ENCODE measurements at regions not wholly inside any gene's neighbourhood (a gene's known extent, or its start where the extent isn't known, plus 50 kb on each side); places are given as distances from the start of the nearest gene placed in this dataset.

GRCh38 chr16:5512014-5512413 lies 414.4 kb upstream of the EEF2KMT start:
- Histone ChIP-seq H3K36me3 (ENCODE audit: insufficient read depth, low read length) (no peaks in the 10 kb centered on the region), H3K79me2 (ENCODE audit: insufficient read depth, low read depth, low read length) (no peaks in the 10 kb centered on the region), H3K4me1 (ENCODE audit: insufficient read depth, low read length, poor library complexity, severe bottlenecking) (no peaks in the 10 kb centered on the region), H3K4me3 (ENCODE audit: low read depth, low read length, poor library complexity, severe bottlenecking) (no peak overlapping the region), H3K27ac (ENCODE audit: low read depth, low read length, poor library complexity, severe bottlenecking) (no peak overlapping the region), H3K4me2 (ENCODE audit: low read length) (no peak overlapping the region), H4K20me1 (ENCODE audit: insufficient read depth, low read length) (no peaks in the 10 kb centered on the region), H3K9me3 (ENCODE audit: low read length) (no peaks in the 10 kb centered on the region), H2AFZ (ENCODE audit: low read length) (no peak overlapping the region), H3K9me2 (ENCODE audit: insufficient read depth, low read length) (no peaks in the 10 kb centered on the region)
- intact Hi-C loops (cut with micrococcal nuclease; ENCODE audit: unreplicated experiment), result no loop called here
- TF ChIP-seq EZH2phosphoT487 (IDR thresholded peaks at IDR 0.05; ENCODE audit: borderline replicate concordance, low read depth, low read length) (no peak), CTCF (conservative IDR thresholded peaks at IDR 0.05; ENCODE audit: low read length) (no peak)
- DNase-seq (ENCODE audit: low spot score), result no peak
- CTCF ChIA-PET (ENCODE audit: unreplicated experiment), result no interaction called here
- POLR2A ChIA-PET, result no interaction called here
- BruUV-seq (replicated peaks), result no TSS peak

GRCh38 chr16:5510819-5511370 lies 413.3 kb upstream of the EEF2KMT start:
- H3K4me1 ChIP-seq (ENCODE audit: insufficient read depth, low read length, poor library complexity, severe bottlenecking), result no peaks in the 10 kb centered on the region
- H3K9me2 ChIP-seq (ENCODE audit: insufficient read depth, low read length), result no peaks in the 10 kb centered on the region
- TF ChIP-seq CTCF (conservative IDR thresholded peaks at IDR 0.05; ENCODE audit: low read length), result no peak
- TF ChIP-seq EZH2phosphoT487 (IDR thresholded peaks at IDR 0.05; ENCODE audit: borderline replicate concordance, low read depth, low read length), result no peak
- no peak for DNase-seq (ENCODE audit: low spot score)
- ChIA-PET POLR2A (no interaction called here), CTCF (ENCODE audit: unreplicated experiment) (no interaction called here)
- no peak overlapping the region for H2AFZ ChIP-seq (ENCODE audit: low read length)
- intact Hi-C loops (cut with micrococcal nuclease; ENCODE audit: unreplicated experiment), result no loop called here
- H3K79me2 ChIP-seq (ENCODE audit: insufficient read depth, low read depth, low read length), result no peaks in the 10 kb centered on the region
- no peak overlapping the region for H3K4me2 ChIP-seq (ENCODE audit: low read length)
- H4K20me1 ChIP-seq (ENCODE audit: insufficient read depth, low read length), result no peaks in the 10 kb centered on the region
- no TSS peak for BruUV-seq (replicated peaks)
- H3K27ac ChIP-seq (ENCODE audit: low read depth, low read length, poor library complexity, severe bottlenecking), result no peak overlapping the region
- H3K4me3 ChIP-seq (ENCODE audit: low read depth, low read length, poor library complexity, severe bottlenecking), result no peak overlapping the region
- no peaks in the 10 kb centered on the region for H3K9me3 ChIP-seq (ENCODE audit: low read length)
- no peaks in the 10 kb centered on the region for H3K36me3 ChIP-seq (ENCODE audit: insufficient read depth, low read length)

GRCh38 chr16:5509794-5510193 lies 412.2 kb upstream of the EEF2KMT start:
- Histone ChIP-seq H2AFZ (ENCODE audit: low read length) (no peak overlapping the region), H3K79me2 (ENCODE audit: insufficient read depth, low read depth, low read length) (no peaks in the 10 kb centered on the region), H3K4me3 (ENCODE audit: low read depth, low read length, poor library complexity, severe bottlenecking) (no peak overlapping the region), H3K27ac (ENCODE audit: low read depth, low read length, poor library complexity, severe bottlenecking) (no peak overlapping the region), H3K9me3 (ENCODE audit: low read length) (no peaks in the 10 kb centered on the region), H3K36me3 (ENCODE audit: insufficient read depth, low read length) (no peaks in the 10 kb centered on the region), H3K4me1 (ENCODE audit: insufficient read depth, low read length, poor library complexity, severe bottlenecking) (no peaks in the 10 kb centered on the region), H3K9me2 (ENCODE audit: insufficient read depth, low read length) (no peaks in the 10 kb centered on the region), H4K20me1 (ENCODE audit: insufficient read depth, low read length) (no peaks in the 10 kb centered on the region), H3K4me2 (ENCODE audit: low read length) (no peak overlapping the region)
- DNase-seq (ENCODE audit: low spot score), result no peak
- ChIA-PET POLR2A (no interaction called here), CTCF (ENCODE audit: unreplicated experiment) (no interaction called here)
- no TSS peak for BruUV-seq (replicated peaks)
- intact Hi-C loops (cut with micrococcal nuclease; ENCODE audit: unreplicated experiment), result no loop called here
- TF ChIP-seq EZH2phosphoT487 (IDR thresholded peaks at IDR 0.05; ENCODE audit: borderline replicate concordance, low read depth, low read length), result no peak
- TF ChIP-seq CTCF (conservative IDR thresholded peaks at IDR 0.05; ENCODE audit: low read length), result no peak
